ENCODE measurements at regions not wholly inside any gene's neighbourhood (a gene's known extent, or its start where the extent isn't known, plus 50 kb on each side); places are given as distances from the start of the nearest gene placed in this dataset.

GRCh38 chr17:34793231-34793908 is 167.9 kb downstream of the CCT6B start:
- no peak for ATAC-seq
- peaks cover 14% of the 10 kb centered on the region for H3K27me3 Mint-ChIP-seq (ENCODE audit: insufficient read depth, low read depth, poor library complexity)
- no peak overlapping the region for H3K27ac Mint-ChIP-seq

GRCh38 chr17:34788696-34789095 is 172.6 kb downstream of the CCT6B start:
- H3K27me3 ChIP-seq (ENCODE audit: insufficient read depth): no peaks in the 10 kb centered on the region
- Mint-ChIP-seq H3K27me3 (ENCODE audit: insufficient read depth, low read depth, poor library complexity) (peaks cover 15% of the 10 kb centered on the region), H3K9me3 (no peaks in the 10 kb centered on the region), H3K36me3 (ENCODE audit: low read depth) (no peaks in the 10 kb centered on the region), H3K4me1 (no peaks in the 10 kb centered on the region), H3K27ac (no peak overlapping the region), H3K4me3 (no peak overlapping the region)
- no peak overlapping the region for H3K27ac ChIP-seq (ENCODE audit: low read depth)
- H2AFZ ChIP-seq: no peak overlapping the region
- H3F3A ChIP-seq (replicated peaks; ENCODE audit: low read depth): no peaks in the 10 kb centered on the region
- no peaks in the 10 kb centered on the region for H3K79me2 ChIP-seq (replicated peaks; ENCODE audit: insufficient read depth)
- H3K4me3 ChIP-seq: no peak overlapping the region
- no peak for TF ChIP-seq ETS1 (IDR thresholded peaks at IDR 0.05)
- TF ChIP-seq CTCF (conservative IDR thresholded peaks at IDR 0.05; ENCODE audit: low read depth in 2 of 2): no peak
- no peak for TF ChIP-seq ZNF331 (CRISPR knock-in tag; IDR thresholded peaks at IDR 0.05; ENCODE audit: low read depth)
- no peak for TF ChIP-seq NANOG (IDR thresholded peaks at IDR 0.05; ENCODE audit: borderline replicate concordance)
- no peak for TF ChIP-seq ZNF114 (CRISPR knock-in tag; IDR thresholded peaks at IDR 0.05)
- TF ChIP-seq JUNB (IDR thresholded peaks at IDR 0.05; ENCODE audit: unreplicated experiment): no peak
- TF ChIP-seq STAT1 (IDR thresholded peaks at IDR 0.05; ENCODE audit: unreplicated experiment): no peak
- TF ChIP-seq ZNF462 (CRISPR knock-in tag; IDR thresholded peaks at IDR 0.05): no peak
- H3K36me3 ChIP-seq (ENCODE audit: insufficient read depth): no peaks in the 10 kb centered on the region
- H3K9me2 ChIP-seq (ENCODE audit: insufficient read depth): peaks cover 3% of the 10 kb centered on the region; the same call in 1 of the 2 replicates
- H3K4me2 ChIP-seq: no peak overlapping the region
- DNase-seq (ENCODE audit: low spot score): no peak
- H3K4me1 ChIP-seq (ENCODE audit: insufficient read depth): no peaks in the 10 kb centered on the region
- H4K20me1 ChIP-seq (replicated peaks; ENCODE audit: insufficient read depth): no peaks in the 10 kb centered on the region
- no peak for ATAC-seq

More at GRCh38 chr17:34793231-34793908, 167.9 kb downstream of the CCT6B start:
- Histone ChIP-seq H3K27ac (ENCODE audit: low read depth) (no peak overlapping the region), H3K79me2 (replicated peaks; ENCODE audit: insufficient read depth) (no peaks in the 10 kb centered on the region), H3K36me3 (ENCODE audit: insufficient read depth) (no peaks in the 10 kb centered on the region), H3K4me2 (no peak overlapping the region), H3F3A (replicated peaks; ENCODE audit: low read depth) (no peaks in the 10 kb centered on the region), H2AFZ (no peak overlapping the region), H3K27me3 (ENCODE audit: insufficient read depth) (0 out of 2 replicates have a peak, but pooled peaks cover 3% of the 10 kb centered on the region), H3K4me1 (ENCODE audit: insufficient read depth) (peaks cover 4% of the 10 kb centered on the region; the same call in 1 of the 2 replicates), H3K4me3 (no peak overlapping the region), H3K9me2 (ENCODE audit: insufficient read depth) (peaks cover 3% of the 10 kb centered on the region; the same call in 1 of the 2 replicates), H4K20me1 (replicated peaks; ENCODE audit: insufficient read depth) (peaks cover 4% of the 10 kb centered on the region; the same call in 1 of the 2 replicates)
- Mint-ChIP-seq H3K36me3 (ENCODE audit: low read depth) (no peaks in the 10 kb centered on the region), H3K4me3 (no peak overlapping the region), H3K9me3 (no peaks in the 10 kb centered on the region), H3K4me1 (peaks cover 6% of the 10 kb centered on the region; the same call in 2 of the 3 replicates)
- no peak for DNase-seq (ENCODE audit: low spot score)
- TF ChIP-seq ZNF331 (CRISPR knock-in tag; IDR thresholded peaks at IDR 0.05; ENCODE audit: low read depth): no peak
- no peak for TF ChIP-seq EZH2phosphoT487 (IDR thresholded peaks at IDR 0.05; ENCODE audit: unreplicated experiment)
- TF ChIP-seq CREB1 (CRISPR knock-in tag; IDR thresholded peaks at IDR 0.05; ENCODE audit: low read depth): no peak
- TF ChIP-seq STAT1 (IDR thresholded peaks at IDR 0.05; ENCODE audit: unreplicated experiment): no peak
- no peak for TF ChIP-seq NANOG (IDR thresholded peaks at IDR 0.05; ENCODE audit: borderline replicate concordance)
